Astrocyte (in vitro differentiated cells and primary cell): ENCODE measurements at regions not wholly inside any gene's neighbourhood (a gene's known extent, or its start where the extent isn't known, plus 50 kb on each side); places are given as distances from the start of the nearest gene placed in this dataset.

Experiments
- DNase-seq: peaks from one replicate; pipeline ENCODE4 v3.0.0-alpha.2; 2010; ENCODE audit warnings: low read depth
- FAIRE-seq: peaks from 2 replicates; lab custom pipeline; 2011; peaks lifted over from hg19 to GRCh38; lab: Jason Lieb, UNC
- H2AFZ ChIP-seq: 2 replicates; pipeline ENCODE4 v1.6.0; 2012; ENCODE audit warnings: low read depth, low read length, inconsistent platforms
- H3K27ac ChIP-seq: 2 replicates; pipeline ENCODE4 v1.5.1; 2011; ENCODE audit warnings: low read depth, low read length, inconsistent platforms
- H3K27me3 ChIP-seq: 2 replicates; pipeline ENCODE4 v1.6.0; 2011; ENCODE audit warnings: low read length, inconsistent platforms; ENCODE audit not compliant: insufficient read depth
- H3K36me3 ChIP-seq: 2 replicates; pipeline ENCODE4 v1.5.1; 2011; ENCODE audit warnings: low read length, inconsistent platforms; ENCODE audit not compliant: insufficient read depth
- H3K4me1 ChIP-seq: 2 replicates; pipeline ENCODE4 v1.5.1; 2011; ENCODE audit warnings: low read length, inconsistent platforms; ENCODE audit not compliant: insufficient read depth
- H3K4me2 ChIP-seq: 2 replicates; pipeline ENCODE4 v1.6.0; 2012; ENCODE audit warnings: low read length, inconsistent platforms
- H3K4me3 ChIP-seq: 2 replicates; pipeline ENCODE4 v1.5.1; 2011; ENCODE audit warnings: low read depth, mild to moderate bottlenecking, low read length, inconsistent platforms; ENCODE audit not compliant: insufficient read depth
- H3K79me2 ChIP-seq: 2 replicates; pipeline ENCODE4 v1.6.0; 2012; ENCODE audit warnings: mild to moderate bottlenecking, low read length, inconsistent platforms; ENCODE audit not compliant: insufficient read depth
- H3K9ac ChIP-seq: 2 replicates; pipeline ENCODE4 v1.6.0; 2012; ENCODE audit warnings: mild to moderate bottlenecking, low read length, inconsistent platforms
- H3K9me3 ChIP-seq: 2 replicates; pipeline ENCODE4 v1.5.1; 2012; ENCODE audit warnings: low read depth, mild to moderate bottlenecking, low read length, inconsistent platforms; ENCODE audit not compliant: insufficient read depth
- H4K20me1 ChIP-seq: 2 replicates; pipeline ENCODE4 v1.6.0; 2012; ENCODE audit warnings: low read length, inconsistent platforms; ENCODE audit not compliant: insufficient read depth
- H3K27ac Mint-ChIP-seq: one replicate; pipeline ENCODE4 v1.8.0; 2021; ENCODE audit warnings: mild to moderate bottlenecking, mixed read lengths; ENCODE audit not compliant: unreplicated experiment
- H3K27me3 Mint-ChIP-seq: one replicate; pipeline ENCODE4 v1.8.0; 2021; ENCODE audit warnings: low read depth, mixed read lengths; ENCODE audit not compliant: unreplicated experiment
- H3K36me3 Mint-ChIP-seq: one replicate; pipeline ENCODE4 v1.8.0; 2021; ENCODE audit warnings: low read depth, mixed read lengths; ENCODE audit not compliant: unreplicated experiment
- H3K4me1 Mint-ChIP-seq: one replicate; pipeline ENCODE4 v1.8.0; 2021; ENCODE audit warnings: low read depth, mixed read lengths; ENCODE audit not compliant: unreplicated experiment
- H3K4me3 Mint-ChIP-seq: one replicate; pipeline ENCODE4 v1.8.0; 2021; ENCODE audit warnings: mild to moderate bottlenecking, moderate library complexity, mixed read lengths; ENCODE audit not compliant: unreplicated experiment
- H3K9me3 Mint-ChIP-seq: one replicate; pipeline ENCODE4 v1.8.0; 2021; ENCODE audit warnings: mild to moderate bottlenecking, mixed read lengths; ENCODE audit not compliant: unreplicated experiment
- CTCF ChIP-seq: IDR thresholded peaks from 2 replicates; pipeline ENCODE4 v1.5.1; 2011; ENCODE audit warnings: low read depth, mild to moderate bottlenecking, inconsistent platforms, low read length, moderate library complexity; ENCODE audit not compliant: insufficient read depth
- EZH2 ChIP-seq: IDR thresholded peaks from 2 replicates; pipeline ENCODE4 v1.6.1; 2012; ENCODE audit warnings: mild to moderate bottlenecking, low read length, inconsistent platforms; ENCODE audit not compliant: insufficient read depth

GRCh38 chr10:63940277-63940922 is 419.2 kb downstream of the REEP3 start:
- no peaks in the 10 kb centered on the region for H3K4me1 Mint-ChIP-seq
- Histone ChIP-seq H3K36me3 (no peaks in the 10 kb centered on the region), H3K4me1 (no peaks in the 10 kb centered on the region), H2AFZ (no peak overlapping the region), H3K27me3 (no peaks in the 10 kb centered on the region), H3K9me3 (no peaks in the 10 kb centered on the region), H3K4me3 (no peak overlapping the region), H3K9ac (no peak overlapping the region), H3K4me2 (no peak overlapping the region), H3K27ac (no peak overlapping the region), H4K20me1 (no peaks in the 10 kb centered on the region), H3K79me2 (no peaks in the 10 kb centered on the region)
- no peak overlapping the region for H3K27ac Mint-ChIP-seq
- FAIRE-seq = no peak
- H3K36me3 Mint-ChIP-seq = no peaks in the 10 kb centered on the region
- no peaks in the 10 kb centered on the region for H3K9me3 Mint-ChIP-seq
- H3K27me3 Mint-ChIP-seq = no peaks in the 10 kb centered on the region
- H3K4me3 Mint-ChIP-seq = no peak overlapping the region
- no peak for DNase-seq
- TF ChIP-seq CTCF (no peak), EZH2 (no peak)

- Mint-ChIP-seq H3K36me3 (no peaks in the 10 kb centered on the region), H3K4me3 (no peak overlapping the region), H3K9me3 (peaks cover 5% of the 10 kb centered on the region)
Measured at GRCh38 chr10:63964406-63964805, 443.2 kb downstream of the REEP3 start.

More at GRCh38 chr10:63964406-63964805, 443.2 kb downstream of the REEP3 start:
- FAIRE-seq (no peak), DNase-seq (no peak)
- H3K4me1 Mint-ChIP-seq = no peaks in the 10 kb centered on the region
- Histone ChIP-seq H3K27me3 (no peaks in the 10 kb centered on the region), H3K36me3 (no peaks in the 10 kb centered on the region), H2AFZ (no peak overlapping the region), H4K20me1 (no peaks in the 10 kb centered on the region), H3K9me3 (no peaks in the 10 kb centered on the region), H3K9ac (no peak overlapping the region), H3K4me2 (no peak overlapping the region), H3K4me1 (no peaks in the 10 kb centered on the region), H3K79me2 (no peaks in the 10 kb centered on the region), H3K4me3 (no peak overlapping the region), H3K27ac (no peak overlapping the region)
- H3K27ac Mint-ChIP-seq = no peak overlapping the region
- no peaks in the 10 kb centered on the region for H3K27me3 Mint-ChIP-seq
- no peak for TF ChIP-seq EZH2
- TF ChIP-seq CTCF = no peak
